Tibial artery (tissue), 4 donors: ENCODE measurements at regions not wholly inside any gene's neighbourhood (a gene's known extent, or its start where the extent isn't known, plus 50 kb on each side); places are given as distances from the start of the nearest gene placed in this dataset.

Experiments
- DNase-seq, 2 donors: peaks; one replicate each; pipeline ENCODE4 v3.0.0-alpha.2; 2019
- H3K27ac ChIP-seq, 2 donors: fragments of 200-600 bp; sonication (generic) in 1 of 2; 1 replicate in 1 of 2; 2 replicates in 1 of 2; pipeline ENCODE4 v1.5.1; 2018 to 2019; ENCODE audit warnings: mild to moderate bottlenecking in 1 of 2
- H3K27me3 ChIP-seq, 2 donors: fragments of 200-600 bp; sonication (generic) in 1 of 2; one replicate each; pipeline versions ENCODE4 v1.5.1 to v1.6.0; 2016 to 2019
- H3K36me3 ChIP-seq, 3 donors: fragments of 200-600 bp; sonication (generic) in 2 of 3; one replicate each; pipeline ENCODE4 v1.5.1; 2016 to 2019; ENCODE audit warnings: mild to moderate bottlenecking in 2 of 3
- H3K4me1 ChIP-seq, 4 donors: fragments of 200-600 bp; sonication (generic) in 2 of 4; 1 replicate in 3 of 4; 2 replicates in 1 of 4; pipeline ENCODE4 v1.5.1; 2016 to 2019
- H3K4me3 ChIP-seq, 2 donors: fragments of 200-600 bp; sonication (generic) in 1 of 2; 1 replicate in 1 of 2; 2 replicates in 1 of 2; pipeline ENCODE4 v1.5.1; 2018 to 2019; ENCODE audit warnings: mild to moderate bottlenecking in 2 of 2
- H3K9me3 ChIP-seq, 3 donors: fragments of 200-600 bp; sonication (generic) in 1 of 3; one replicate each; pipeline ENCODE4 v1.5.1; 2016 to 2019
- intact Hi-C: fragments of 100-400 bp; cut with DNase I; formaldehyde crosslinking; loops from one replicate; pipeline ENCODE4 v1.15.0; 2023; ENCODE audit warnings: low total_unique reads
- TF ChIP-seq, protein P1 (sequence below), 2 experiments: fragments of 200-600 bp in 1 of 2; fragments of 450-650 bp in 1 of 2; IDR thresholded peaks; one replicate each; pipeline ENCODE4 v1.5.1; 2017 to 2019; ENCODE audit warnings: antibody characterized with exemption in 2 of 2, mild to moderate bottlenecking in 1 of 2, moderate library complexity in 1 of 2

DNA sequence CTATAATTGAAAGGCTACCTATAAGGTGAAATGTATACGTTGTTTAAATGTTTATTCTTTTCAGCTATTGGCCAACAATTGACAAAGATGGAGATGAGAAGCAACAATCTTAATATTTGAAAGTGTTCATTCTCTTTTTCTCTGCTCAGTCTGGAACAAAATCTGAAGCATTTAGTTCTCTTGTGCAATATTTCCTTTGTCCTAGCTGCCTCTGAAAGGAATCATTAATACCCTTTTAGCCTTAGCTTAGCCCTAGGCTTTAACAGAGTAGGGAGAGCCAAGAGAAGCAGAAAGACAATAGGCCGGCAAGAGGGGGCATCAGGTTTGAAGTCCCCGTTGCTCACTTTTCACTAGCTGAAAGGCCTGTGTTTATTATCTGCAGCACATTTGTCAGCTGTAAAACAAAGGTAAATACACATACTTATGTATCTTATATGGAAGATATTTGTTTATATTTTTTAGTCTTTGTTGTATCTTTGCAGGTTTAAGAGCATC lies 422.5 kb upstream of the SEMA6D start:
- intact Hi-C loops, result no loop called here
- TF ChIP-seq, protein P1, sequence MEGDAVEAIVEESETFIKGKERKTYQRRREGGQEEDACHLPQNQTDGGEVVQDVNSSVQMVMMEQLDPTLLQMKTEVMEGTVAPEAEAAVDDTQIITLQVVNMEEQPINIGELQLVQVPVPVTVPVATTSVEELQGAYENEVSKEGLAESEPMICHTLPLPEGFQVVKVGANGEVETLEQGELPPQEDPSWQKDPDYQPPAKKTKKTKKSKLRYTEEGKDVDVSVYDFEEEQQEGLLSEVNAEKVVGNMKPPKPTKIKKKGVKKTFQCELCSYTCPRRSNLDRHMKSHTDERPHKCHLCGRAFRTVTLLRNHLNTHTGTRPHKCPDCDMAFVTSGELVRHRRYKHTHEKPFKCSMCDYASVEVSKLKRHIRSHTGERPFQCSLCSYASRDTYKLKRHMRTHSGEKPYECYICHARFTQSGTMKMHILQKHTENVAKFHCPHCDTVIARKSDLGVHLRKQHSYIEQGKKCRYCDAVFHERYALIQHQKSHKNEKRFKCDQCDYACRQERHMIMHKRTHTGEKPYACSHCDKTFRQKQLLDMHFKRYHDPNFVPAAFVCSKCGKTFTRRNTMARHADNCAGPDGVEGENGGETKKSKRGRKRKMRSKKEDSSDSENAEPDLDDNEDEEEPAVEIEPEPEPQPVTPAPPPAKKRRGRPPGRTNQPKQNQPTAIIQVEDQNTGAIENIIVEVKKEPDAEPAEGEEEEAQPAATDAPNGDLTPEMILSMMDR (IDR thresholded peaks at IDR 0.05), result no peak

GRCh38 chr15:47296881-47297280 lies 420.4 kb upstream of the SEMA6D start:
- TF ChIP-seq, protein P1 (IDR thresholded peaks at IDR 0.05), result no peak
- no peak overlapping the region for H3K4me3 ChIP-seq
- H3K36me3 ChIP-seq, result no peaks in the 10 kb centered on the region
- intact Hi-C loops, result no loop called here
- H3K9me3 ChIP-seq, result no peaks in the 10 kb centered on the region
- DNase-seq, result no peak
- H3K27me3 ChIP-seq, result no peaks in the 10 kb centered on the region
- H3K4me1 ChIP-seq, result peaks cover 0 to 14% (median 5%) of the 10 kb centered on the region in 4 donors
- H3K27ac ChIP-seq, result no peak overlapping the region

More for the DNA sequence above, 422.5 kb upstream of the SEMA6D start:
- H3K4me1 ChIP-seq, result peaks cover 0 to 14% (median 5%) of the 10 kb centered on the region in 4 donors
- H3K36me3 ChIP-seq, result no peaks in the 10 kb centered on the region
- no peak overlapping the region for H3K4me3 ChIP-seq
- no peak for DNase-seq
- no peaks in the 10 kb centered on the region for H3K9me3 ChIP-seq
- H3K27me3 ChIP-seq, result no peaks in the 10 kb centered on the region
- no peak overlapping the region for H3K27ac ChIP-seq

GRCh38 chr15:47299846-47300434 lies 417.4 kb upstream of the SEMA6D start:
- no peaks in the 10 kb centered on the region for H3K36me3 ChIP-seq
- H3K9me3 ChIP-seq, result no peaks in the 10 kb centered on the region
- DNase-seq, result no peak
- no peaks in the 10 kb centered on the region for H3K27me3 ChIP-seq
- no peak overlapping the region for H3K4me3 ChIP-seq
- intact Hi-C loops, result no loop called here
- no peaks in the 10 kb centered on the region for H3K4me1 ChIP-seq
- H3K27ac ChIP-seq, result no peak overlapping the region
- TF ChIP-seq, protein P1 (IDR thresholded peaks at IDR 0.05), result no peak

DNA sequence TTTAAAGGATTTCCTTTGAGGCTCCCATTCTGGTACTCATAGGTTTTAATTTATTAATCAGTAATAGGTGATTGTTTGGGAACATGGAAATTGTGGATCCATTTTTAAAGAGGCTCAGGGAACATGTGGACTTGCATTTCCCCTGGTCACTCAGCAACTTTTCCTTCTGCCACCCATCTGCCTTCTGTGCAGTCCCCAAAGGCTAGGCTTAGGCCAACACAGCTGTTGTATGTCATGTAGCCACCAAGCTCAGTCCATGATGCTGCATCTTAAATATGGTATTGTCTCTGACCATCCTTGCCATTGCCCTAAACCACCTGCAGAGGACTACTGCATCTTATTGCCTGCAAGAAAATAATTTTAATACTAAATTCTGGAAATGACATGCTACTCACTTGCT lies 416.7 kb upstream of the SEMA6D start:
- H3K4me3 ChIP-seq, result no peak overlapping the region
- no peaks in the 10 kb centered on the region for H3K4me1 ChIP-seq
- H3K27ac ChIP-seq, result no peak overlapping the region
- no peaks in the 10 kb centered on the region for H3K27me3 ChIP-seq
- TF ChIP-seq, protein P1 (IDR thresholded peaks at IDR 0.05), result no peak
- DNase-seq, result no peak
- H3K9me3 ChIP-seq, result no peaks in the 10 kb centered on the region
- no peaks in the 10 kb centered on the region for H3K36me3 ChIP-seq
- intact Hi-C loops, result no loop called here

DNA sequence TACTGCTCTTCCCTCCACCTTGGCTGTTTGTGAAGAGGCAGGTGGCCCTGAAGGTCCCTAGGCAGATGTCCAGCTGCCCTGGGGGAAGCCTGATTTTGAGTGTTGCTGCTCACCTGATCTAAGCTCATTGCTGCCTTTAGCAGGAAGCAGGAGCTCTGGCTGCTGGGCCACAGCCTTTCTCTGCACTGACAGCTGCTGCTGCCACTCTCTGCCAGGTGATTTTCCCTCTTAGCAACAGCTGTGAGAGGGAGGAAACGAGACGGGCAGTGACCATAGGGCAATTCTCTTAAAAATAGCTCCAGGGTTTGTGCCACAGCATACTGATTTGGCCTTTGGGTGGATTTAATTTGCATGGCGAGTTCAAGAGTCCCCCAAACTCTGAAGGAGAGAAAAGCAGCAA lies 415.8 kb upstream of the SEMA6D start:
- no peak overlapping the region for H3K27ac ChIP-seq
- intact Hi-C loops, result no loop called here
- no peaks in the 10 kb centered on the region for H3K27me3 ChIP-seq
- TF ChIP-seq, protein P1 (IDR thresholded peaks at IDR 0.05), result no peak
- DNase-seq, result no peak
- H3K36me3 ChIP-seq, result no peaks in the 10 kb centered on the region
- no peak overlapping the region for H3K4me3 ChIP-seq
- H3K4me1 ChIP-seq, result no peaks in the 10 kb centered on the region
- H3K9me3 ChIP-seq, result no peaks in the 10 kb centered on the region

- Histone ChIP-seq H3K9me3 (no peaks in the 10 kb centered on the region), H3K4me1 (no peaks in the 10 kb centered on the region), H3K27ac (no peak overlapping the region), H3K4me3 (no peak overlapping the region), H3K36me3 (no peaks in the 10 kb centered on the region), H3K27me3 (no peaks in the 10 kb centered on the region)
- DNase-seq, result no peak
- intact Hi-C loops, result no loop called here
- TF ChIP-seq, protein P1 (IDR thresholded peaks at IDR 0.05), result no peak
These were observed 412.6 kb upstream of the SEMA6D start for GRCh38 chr15:47304656-47305055.
